AG04450 (cell line): ENCODE measurements at regions not wholly inside any gene's neighbourhood (a gene's known extent, or its start where the extent isn't known, plus 50 kb on each side); places are given as distances from the start of the nearest gene placed in this dataset.

ENCODE experiments used
- CTCF ChIA-PET: fragments of 300-600, 350-600 bp; formaldehyde crosslinking; extraction: SDS; loops from one replicate; lab custom pipeline; 2022; ENCODE audit warnings: antibody characterized with exemption, inconsistent platforms; lab: Charles Lee
- POLR2A ChIA-PET: fragments of 350-600 bp; formaldehyde crosslinking; extraction: SDS; loops from one replicate; lab custom pipeline; 2021; ENCODE audit warnings: antibody characterized with exemption, inconsistent platforms; lab: Yijun Ruan, JAX
- DNase-seq: peaks from one replicate; pipeline ENCODE4 v3.0.0-alpha.2; 2011; ENCODE audit warnings: low read depth, low spot score
- H3K27ac ChIP-seq: one replicate; pipeline ENCODE4 v1.5.1; 2012; ENCODE audit warnings: low read depth, low read length, control low read depth
- H3K27me3 ChIP-seq: one replicate; pipeline ENCODE4 v1.6.0; 2012; ENCODE audit warnings: low read length; ENCODE audit not compliant: control insufficient read depth, insufficient read depth
- H3K4me3 ChIP-seq: 2 replicates; pipeline ENCODE4 v1.5.1; 2011; ENCODE audit warnings: mild to moderate bottlenecking, low read depth, low read length, control low read depth
- H3K9me3 ChIP-seq: 2 replicates; pipeline ENCODE4 v1.5.1; 2012; ENCODE audit warnings: low read length; ENCODE audit not compliant: control insufficient read depth, insufficient read depth
- TF ChIP-seq, protein P1 (sequence below): IDR thresholded peaks from 2 replicates; pipeline ENCODE4 v1.5.1; 2011; ENCODE audit warnings: low read depth, low read length, control low read depth, inconsistent platforms

DNA sequence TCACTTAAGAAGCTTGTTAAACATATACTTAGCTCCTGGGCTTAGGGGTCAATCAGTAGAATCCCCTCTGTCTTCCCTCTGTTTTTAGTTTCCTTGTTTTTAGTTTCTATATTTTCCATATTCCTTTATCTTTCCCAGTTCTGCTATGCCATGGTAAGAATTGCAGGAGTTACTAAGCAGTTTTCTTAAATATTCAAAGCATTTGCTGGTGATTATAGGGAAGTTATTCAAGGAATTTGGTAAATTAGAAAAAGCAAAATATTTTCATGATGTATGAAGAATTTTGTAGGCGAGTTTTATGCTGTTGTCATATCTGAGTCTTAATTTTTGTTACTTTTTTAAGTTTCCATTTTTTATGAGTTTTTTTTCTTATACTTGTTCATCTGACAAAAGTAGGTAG is 91.6 kb upstream of the NUDT6 start:
- POLR2A ChIA-PET = no interaction called here
- no peak for DNase-seq
- Histone ChIP-seq H3K4me3 (no peak overlapping the region), H3K9me3 (no peaks in the 10 kb centered on the region; the same call in 1 of the 2 replicates), H3K27ac (no peak overlapping the region), H3K27me3 (no peaks in the 10 kb centered on the region)
- TF ChIP-seq, protein P1, sequence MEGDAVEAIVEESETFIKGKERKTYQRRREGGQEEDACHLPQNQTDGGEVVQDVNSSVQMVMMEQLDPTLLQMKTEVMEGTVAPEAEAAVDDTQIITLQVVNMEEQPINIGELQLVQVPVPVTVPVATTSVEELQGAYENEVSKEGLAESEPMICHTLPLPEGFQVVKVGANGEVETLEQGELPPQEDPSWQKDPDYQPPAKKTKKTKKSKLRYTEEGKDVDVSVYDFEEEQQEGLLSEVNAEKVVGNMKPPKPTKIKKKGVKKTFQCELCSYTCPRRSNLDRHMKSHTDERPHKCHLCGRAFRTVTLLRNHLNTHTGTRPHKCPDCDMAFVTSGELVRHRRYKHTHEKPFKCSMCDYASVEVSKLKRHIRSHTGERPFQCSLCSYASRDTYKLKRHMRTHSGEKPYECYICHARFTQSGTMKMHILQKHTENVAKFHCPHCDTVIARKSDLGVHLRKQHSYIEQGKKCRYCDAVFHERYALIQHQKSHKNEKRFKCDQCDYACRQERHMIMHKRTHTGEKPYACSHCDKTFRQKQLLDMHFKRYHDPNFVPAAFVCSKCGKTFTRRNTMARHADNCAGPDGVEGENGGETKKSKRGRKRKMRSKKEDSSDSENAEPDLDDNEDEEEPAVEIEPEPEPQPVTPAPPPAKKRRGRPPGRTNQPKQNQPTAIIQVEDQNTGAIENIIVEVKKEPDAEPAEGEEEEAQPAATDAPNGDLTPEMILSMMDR = no peak
- CTCF ChIA-PET = interaction anchor here (0.7 kb wide), 1 partner anchor 83 kb away, joined by 3 read pairs; no protein-coding TSS in a partner anchor

DNA sequence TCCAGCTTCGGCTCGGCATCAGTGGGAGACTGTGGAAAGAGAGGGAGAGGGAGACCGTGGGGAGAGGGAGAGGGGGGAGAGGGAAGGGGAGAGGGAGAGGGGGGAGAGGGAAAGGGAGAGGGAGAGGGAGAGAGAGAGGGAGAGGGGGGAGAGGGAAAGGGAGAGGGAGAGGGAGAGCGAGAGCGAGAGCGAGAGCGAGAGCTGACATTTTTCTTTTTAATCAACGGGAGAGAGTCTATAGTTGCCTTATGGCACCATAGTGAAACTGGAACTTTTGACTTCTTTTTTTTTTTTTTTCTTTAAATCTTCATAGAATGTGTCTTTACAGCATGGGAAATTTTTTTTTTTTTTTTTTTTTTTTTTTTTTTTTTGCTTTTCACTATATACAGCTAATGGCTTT is 94.7 kb upstream of the NUDT6 start:
- TF ChIP-seq, protein P1 = no peak
- no peak for DNase-seq
- ChIA-PET POLR2A (no interaction called here), CTCF (interaction anchor here (0.6 kb wide), 1 partner anchor 261 kb away, joined by 3 read pairs; no protein-coding TSS in a partner anchor)
- Histone ChIP-seq H3K27me3 (no peaks in the 10 kb centered on the region), H3K27ac (no peak overlapping the region), H3K4me3 (no peak overlapping the region), H3K9me3 (no peaks in the 10 kb centered on the region; the same call in 1 of the 2 replicates)

DNA sequence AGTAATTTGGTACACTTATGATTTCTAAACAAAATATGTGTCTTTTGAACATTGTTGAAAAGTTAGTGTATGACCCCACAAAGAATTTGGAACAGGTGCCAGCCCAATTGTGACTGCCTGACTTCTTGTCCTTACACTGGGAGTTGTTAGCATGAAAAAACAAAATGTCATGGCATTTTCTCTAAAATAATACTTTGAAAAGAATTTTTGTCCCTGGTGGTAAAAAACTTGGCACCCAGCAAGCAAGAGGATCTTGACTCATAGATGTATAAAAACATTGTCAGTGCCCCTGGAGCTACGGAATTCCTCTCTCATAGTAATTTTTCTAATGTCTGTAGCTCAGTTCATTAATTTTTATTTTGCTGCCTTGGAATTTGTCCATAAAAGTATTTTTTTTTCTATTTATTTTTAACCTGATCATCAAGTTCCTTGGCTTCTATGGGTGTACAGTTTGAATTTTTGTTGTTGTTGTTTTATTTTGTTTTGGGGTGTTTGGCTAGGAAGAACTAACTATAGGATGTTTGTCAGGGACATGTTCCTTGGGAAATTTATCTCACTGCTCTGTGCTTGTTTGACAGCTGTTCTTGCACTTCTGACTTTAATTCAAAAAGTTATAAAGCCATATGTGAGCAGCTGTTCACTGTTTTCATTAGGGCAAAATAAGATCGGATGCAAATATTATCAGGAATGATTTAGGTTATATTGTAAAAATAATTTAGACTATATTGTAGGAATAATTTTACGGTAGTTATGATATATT is 95.4 kb upstream of the NUDT6 start:
- POLR2A ChIA-PET = no interaction called here
- H3K27ac ChIP-seq = no peak overlapping the region
- CTCF ChIA-PET = interaction anchor here (0.6 kb wide), 1 partner anchor 260 kb away, joined by 3 read pairs; no protein-coding TSS in a partner anchor

DNA sequence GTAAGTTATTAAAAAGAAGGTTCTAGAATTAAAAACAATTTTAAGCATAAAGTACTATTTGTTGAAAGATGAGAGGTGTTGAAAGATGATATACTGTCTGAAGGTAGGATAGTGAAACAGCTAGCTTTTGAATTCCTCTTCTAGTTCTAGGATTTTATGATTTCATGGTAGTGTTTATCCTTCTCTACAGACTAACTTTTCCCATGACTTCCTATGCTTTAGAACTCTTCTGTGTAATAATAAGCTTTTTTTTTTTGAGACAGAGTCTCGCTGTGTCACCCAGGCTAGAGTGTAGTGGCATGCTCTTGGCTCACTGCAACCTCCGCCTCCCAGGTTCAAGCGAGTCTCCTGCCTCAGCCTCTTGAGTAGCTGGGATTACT is 96.0 kb upstream of the NUDT6 start:
- no peak for DNase-seq
- H3K9me3 ChIP-seq = no peaks in the 10 kb centered on the region; the same call in 1 of the 2 replicates
- no peaks in the 10 kb centered on the region for H3K27me3 ChIP-seq
- CTCF ChIA-PET = no interaction called here
- no peak overlapping the region for H3K27ac ChIP-seq
- no peak overlapping the region for H3K4me3 ChIP-seq
- POLR2A ChIA-PET = interaction anchor here (0.7 kb wide), 1 partner anchor 41 kb away, joined by 3 read pairs; no protein-coding TSS in a partner anchor
- TF ChIP-seq, protein P1 = no peak

More for the DNA sequence above, 95.4 kb upstream of the NUDT6 start:
- no peak for DNase-seq
- TF ChIP-seq, protein P1 = no peak
- Histone ChIP-seq H3K4me3 (no peak overlapping the region), H3K9me3 (no peaks in the 10 kb centered on the region; the same call in 1 of the 2 replicates), H3K27me3 (no peaks in the 10 kb centered on the region)

DNA sequence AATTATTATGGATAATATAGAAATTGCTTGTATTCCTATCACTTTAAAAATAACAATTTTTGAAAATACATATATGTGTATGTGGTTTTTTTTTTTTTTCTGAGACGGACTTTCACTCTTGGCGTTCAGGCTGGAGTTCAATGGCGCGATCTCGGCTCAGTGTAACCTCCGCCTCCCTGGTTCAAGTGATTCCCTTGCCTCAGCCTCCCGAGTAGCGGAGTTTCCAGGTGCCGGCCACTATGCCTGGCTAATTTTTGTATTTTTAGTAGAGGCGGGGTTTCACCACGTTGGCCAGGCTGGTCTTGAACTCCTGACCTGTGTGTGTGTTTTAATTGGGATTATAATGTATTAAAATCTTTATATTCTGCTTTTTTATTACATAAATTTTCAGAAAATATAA is 97.9 kb upstream of the NUDT6 start:
- CTCF ChIA-PET = no interaction called here
- POLR2A ChIA-PET = no interaction called here
- H3K27ac ChIP-seq = no peak overlapping the region
- no peak overlapping the region for H3K4me3 ChIP-seq
- no peaks in the 10 kb centered on the region; the same call in 1 of the 2 replicates for H3K9me3 ChIP-seq
- DNase-seq = no peak
- TF ChIP-seq, protein P1 = no peak
- no peaks in the 10 kb centered on the region for H3K27me3 ChIP-seq
